Ecto neural progenitor cell (in vitro differentiated cells): ENCODE measurements at regions not wholly inside any gene's neighbourhood (a gene's known extent, or its start where the extent isn't known, plus 50 kb on each side); places are given as distances from the start of the nearest gene placed in this dataset.

ENCODE experiments used
- DNase-seq: peaks from one replicate; pipeline ENCODE4 v3.0.0-alpha.2; 2018; ENCODE audit warnings: low spot score

- DNase-seq, result no peak
Measured at GRCh38 chr17:72258711-72259110, 137.9 kb downstream of the SOX9 start.

- no peak for DNase-seq
Measured at GRCh38 chr17:72259922-72260321, 139.1 kb downstream of the SOX9 start.

DNA sequence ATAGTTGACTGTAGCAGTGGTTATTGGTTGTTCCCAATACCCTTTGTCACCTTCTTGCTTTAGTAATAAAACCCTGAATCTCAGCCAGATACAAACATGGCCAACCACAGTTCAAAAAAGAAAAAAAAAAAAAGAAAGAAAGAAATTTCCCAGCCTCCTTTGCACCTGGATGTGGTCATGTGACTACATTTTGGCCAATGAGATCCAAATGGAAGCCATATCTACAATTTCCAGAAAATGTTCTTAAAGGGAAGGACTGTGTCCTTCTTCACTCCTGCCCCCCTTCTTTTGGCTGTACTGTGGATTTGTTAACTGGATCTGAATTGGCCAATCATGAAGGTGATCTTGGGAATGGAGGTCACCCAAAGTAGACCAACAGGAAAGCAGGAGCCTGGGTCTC lies 141.9 kb downstream of the SOX9 start:
- no peak for DNase-seq

DNA sequence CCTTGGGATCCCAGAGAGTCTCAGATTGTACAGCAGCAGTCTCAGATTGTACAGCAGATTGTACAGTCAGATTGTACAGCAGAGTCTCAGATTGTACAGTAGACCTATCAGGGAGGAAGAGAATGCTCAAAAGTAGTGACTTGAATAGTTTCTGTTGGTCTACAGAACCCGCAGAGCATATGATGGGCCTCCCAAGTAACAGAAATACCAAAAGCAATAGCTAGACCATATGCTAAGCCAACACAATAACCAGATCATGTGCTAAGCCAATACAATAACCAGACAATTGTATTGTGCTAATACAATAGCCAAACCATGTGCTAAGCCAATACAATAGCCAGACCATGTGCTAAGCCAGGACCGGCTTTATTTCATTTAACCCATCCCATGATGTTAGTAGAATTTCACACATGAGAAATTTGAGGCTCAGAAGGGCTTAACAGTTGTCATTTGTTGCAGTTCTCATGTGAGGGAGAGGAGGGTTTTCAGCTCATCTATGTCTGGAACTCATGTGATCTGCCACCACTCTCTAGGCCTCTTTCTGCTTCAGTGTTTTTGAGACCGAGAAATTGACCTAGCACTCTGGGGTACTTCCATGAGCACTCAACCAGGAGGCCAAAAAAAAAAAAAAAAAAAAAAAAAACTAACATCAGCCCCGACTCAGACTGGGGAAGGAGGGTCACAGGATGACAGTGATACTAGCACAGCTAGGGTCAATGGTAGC lies 144.0 kb downstream of the SOX9 start:
- no peak for DNase-seq

DNA sequence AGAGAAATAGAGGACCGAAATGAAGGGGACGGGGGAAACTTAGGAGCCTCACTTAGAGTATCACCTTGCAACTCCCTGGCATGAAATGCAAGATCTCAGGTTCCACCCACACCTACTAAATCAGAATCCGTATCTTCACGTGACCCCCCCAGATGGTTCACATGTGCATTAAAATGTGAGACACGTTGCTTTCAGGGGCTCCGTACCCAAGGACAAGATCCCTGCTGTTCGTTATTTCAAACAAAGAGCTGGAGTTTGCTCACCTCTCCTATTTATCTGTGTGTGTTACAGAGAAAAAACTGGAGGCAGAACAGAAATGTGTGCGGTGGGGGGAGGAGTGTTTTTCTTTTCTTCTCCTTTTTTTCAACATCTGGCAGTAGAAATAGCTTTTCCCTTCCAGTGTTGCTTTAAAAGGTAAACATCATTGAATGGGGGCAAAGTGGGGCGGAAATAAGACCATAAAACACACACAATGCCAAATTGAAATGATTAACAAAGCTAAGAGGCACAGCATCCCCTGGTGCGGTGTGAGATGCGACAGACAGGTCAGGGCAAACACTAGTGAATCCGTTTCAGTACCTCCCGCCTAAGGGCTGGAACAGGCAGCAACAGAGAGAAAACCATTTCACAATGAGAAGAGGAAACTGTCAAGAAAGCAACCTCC lies 145.4 kb downstream of the SOX9 start:
- no peak for DNase-seq

GRCh38 chr17:72267601-72268000 lies 146.8 kb downstream of the SOX9 start:
- no peak for DNase-seq

DNA sequence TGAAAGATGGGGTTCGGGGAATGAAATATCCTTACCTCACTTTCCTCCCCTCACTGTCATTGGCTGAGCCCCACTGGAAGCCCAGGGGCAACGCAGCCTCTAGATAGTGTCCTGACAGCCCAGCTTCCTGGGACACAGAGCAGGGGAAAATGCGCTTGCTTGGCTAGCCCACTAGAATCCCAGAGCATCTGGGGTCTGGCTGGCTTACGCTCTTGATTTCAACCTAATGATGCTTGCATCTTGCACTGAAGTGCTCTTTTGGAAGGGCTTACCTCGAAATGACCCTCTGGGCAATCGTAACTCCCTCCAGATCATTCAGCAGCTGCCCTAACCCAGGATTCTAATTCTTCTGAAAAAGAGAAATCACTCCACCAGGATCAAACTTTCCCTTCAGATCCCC lies 147.6 kb downstream of the SOX9 start:
- no peak for DNase-seq

DNA sequence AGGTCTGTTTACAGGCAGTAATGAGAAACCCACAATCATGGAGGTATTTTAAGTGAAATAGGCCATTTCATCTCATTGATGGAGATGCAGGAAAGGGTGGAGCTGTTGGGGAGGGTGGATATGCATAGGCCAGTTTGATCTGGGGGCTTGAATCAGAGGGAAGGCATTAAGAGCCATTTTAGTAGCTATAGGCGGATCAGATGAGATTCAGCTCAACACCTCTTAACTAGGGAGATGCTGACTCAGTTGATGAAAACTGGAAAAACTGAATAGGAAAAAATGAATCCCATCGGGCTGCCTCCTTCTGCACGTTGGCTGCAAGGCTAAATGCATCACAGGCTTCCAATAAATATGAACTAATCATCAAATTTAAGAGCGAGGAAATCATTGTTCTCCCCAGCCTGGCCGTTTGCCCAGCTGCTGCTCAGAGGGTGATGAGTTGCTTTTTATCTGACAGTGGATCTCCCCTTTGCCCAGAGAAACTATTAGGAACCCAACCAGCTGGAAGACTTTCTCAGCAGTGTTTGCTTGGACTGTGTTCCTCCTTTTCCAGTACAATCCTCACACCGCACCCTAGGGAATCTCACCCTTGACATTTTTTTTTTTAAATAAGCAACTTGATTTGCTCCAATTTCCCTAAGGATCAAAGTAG lies 149.6 kb downstream of the SOX9 start:
- DNase-seq, result no peak

GRCh38 chr17:72271603-72272002 lies 150.8 kb downstream of the SOX9 start:
- no peak for DNase-seq

GRCh38 chr17:72273289-72274056 lies 152.7 kb downstream of the SOX9 start:
- no peak for DNase-seq

GRCh38 chr17:72274614-72275013 lies 153.8 kb downstream of the SOX9 start:
- DNase-seq, result no peak

- DNase-seq, result no peak
Measured at GRCh38 chr17:72280881-72281280, 160.1 kb downstream of the SOX9 start.

DNA sequence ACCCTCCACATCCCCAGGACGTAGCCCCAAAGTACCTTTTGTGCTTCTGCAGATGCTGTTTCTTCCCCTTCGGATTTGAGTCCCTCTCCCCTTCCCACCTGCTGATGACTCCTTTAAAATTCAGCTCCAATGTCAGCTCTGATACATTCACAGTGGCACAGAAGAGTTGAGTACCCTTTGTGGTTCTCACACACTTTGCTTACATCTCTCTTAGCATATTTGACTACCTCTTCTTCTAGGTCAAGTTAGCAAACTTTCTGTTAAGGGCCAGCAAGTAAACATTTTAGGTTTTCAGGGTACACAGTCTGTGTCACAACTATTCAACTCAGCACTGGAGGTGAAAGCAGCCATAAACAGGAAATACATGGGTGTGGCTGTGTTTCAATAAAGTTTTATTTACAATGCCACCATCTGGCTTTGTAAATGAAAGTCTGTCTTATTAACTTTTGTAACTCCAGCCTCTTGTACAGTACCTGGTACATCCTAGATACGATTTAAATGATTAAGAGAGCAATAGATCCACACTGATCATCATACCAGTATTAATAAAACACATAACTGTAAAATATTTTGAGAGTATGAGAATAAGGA lies 161.7 kb downstream of the SOX9 start:
- DNase-seq, result no peak

DNA sequence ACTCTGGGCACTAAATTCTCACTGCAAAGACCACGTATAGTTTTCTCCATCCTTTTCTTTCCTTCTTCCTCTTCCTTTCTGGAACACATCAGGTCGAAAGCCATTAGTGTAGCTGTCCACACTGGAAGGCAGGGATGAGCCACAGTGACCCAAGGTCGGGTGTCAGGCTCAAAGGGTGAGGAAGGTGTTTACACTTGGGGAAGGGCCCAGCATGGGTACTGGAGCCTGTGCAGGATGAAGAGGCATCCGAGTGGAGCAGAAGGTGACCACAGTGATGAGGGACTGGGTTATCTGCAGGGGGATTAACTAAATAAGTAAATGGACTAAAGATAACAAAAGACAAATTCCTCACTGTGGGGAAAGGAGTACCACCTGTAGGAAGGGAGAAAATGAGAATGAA lies 164.0 kb downstream of the SOX9 start:
- no peak for DNase-seq

DNA sequence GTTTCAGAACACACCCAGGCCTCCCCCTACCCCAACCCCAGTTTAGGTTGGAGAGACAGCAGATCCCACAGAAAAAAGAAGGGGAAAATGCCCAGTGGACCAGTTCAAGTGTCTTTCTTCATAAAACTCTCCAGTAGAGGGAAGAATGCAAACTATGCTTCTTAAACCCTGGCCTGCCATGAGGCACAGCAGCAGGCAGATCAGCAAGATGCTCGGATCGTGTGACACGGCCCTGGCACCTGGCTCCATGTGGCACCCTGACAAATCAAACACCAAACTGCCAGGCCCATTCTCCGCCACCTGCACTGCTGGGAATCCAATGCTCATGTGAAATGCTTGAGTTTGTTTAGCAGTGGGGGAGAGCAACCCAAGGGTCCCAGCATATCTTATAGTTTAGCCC lies 166.8 kb downstream of the SOX9 start:
- no peak for DNase-seq

DNA sequence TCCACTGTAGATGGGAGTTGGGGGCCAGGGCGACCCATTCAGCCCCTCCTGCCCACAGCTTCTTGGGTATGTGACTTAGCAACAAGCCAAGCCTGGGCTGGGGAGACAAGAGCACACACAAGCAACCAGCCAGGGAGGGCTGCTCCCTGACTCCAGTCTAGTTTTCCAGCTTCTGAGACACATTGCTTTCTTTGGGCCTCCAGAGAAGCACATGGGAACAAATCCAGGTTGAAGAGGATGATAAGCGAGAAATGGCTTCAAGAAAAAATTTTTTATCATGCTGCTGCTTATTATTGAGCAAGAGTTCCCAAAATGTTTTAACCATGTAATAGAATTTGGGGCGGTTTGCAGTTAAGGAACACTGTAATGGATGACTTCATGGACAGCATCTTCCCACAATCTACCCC lies 173.7 kb downstream of the SOX9 start:
- no peak for DNase-seq

DNA sequence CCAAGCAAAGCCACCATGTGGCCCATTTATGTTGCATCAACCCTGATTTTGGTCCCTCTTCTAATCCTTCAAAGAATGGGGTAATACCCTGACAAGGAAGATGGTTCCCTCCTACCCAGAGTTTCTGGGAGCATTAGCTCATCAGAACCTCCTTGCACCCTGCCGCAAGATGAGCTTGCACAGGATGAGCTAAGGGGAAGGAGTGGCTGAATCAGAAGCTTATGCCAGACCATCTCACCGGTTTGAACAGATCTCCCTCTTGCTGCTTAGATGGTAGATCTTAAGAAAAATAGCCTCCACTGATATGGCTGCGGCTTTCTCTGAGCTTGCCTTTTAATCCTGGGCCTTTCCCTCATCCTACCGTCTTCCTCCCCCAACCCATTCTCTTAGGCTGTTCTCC lies 175.1 kb downstream of the SOX9 start:
- DNase-seq, result no peak

GRCh38 chr17:72296456-72296855 lies 175.6 kb downstream of the SOX9 start:
- no peak for DNase-seq

DNA sequence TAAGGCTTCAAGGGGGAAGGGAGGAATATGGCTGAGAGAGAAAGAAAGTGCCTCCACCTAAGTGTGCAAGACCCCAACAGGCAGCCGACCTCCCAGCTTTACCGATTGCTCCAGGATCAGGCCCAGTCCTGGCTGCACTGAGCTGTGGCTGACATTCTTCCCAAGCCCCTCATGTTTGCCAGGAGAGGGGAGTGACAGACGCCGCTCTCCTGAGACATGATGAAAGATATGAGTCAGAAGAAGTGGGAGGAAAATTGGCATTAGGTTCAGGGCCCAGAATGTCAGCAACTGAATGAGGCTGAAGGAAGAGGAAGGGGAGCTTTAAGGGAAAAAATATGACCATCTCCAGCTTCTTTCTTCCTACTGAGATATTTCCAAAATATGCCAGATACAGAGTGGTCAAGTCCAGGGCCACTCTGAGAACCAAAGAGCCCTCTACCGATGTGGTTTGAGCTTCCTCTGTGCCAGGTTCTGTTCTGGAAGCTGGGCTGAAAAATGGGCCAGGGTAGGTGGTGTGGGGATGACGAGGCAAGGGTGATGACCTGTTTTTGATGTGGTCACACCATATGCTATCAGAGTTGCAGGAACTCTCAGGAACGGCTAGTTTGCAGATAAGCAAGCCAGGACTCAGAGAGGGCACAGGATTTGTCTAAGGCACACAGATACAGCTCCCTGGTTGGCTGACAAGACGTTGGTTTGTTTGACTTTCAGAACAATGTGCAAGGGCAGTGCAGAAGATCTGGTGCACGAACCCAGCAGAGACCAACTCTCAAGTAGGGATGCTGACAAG lies 176.7 kb downstream of the SOX9 start:
- DNase-seq, result no peak

GRCh38 chr17:72299100-72299499 lies 178.3 kb downstream of the SOX9 start:
- no peak for DNase-seq

DNA sequence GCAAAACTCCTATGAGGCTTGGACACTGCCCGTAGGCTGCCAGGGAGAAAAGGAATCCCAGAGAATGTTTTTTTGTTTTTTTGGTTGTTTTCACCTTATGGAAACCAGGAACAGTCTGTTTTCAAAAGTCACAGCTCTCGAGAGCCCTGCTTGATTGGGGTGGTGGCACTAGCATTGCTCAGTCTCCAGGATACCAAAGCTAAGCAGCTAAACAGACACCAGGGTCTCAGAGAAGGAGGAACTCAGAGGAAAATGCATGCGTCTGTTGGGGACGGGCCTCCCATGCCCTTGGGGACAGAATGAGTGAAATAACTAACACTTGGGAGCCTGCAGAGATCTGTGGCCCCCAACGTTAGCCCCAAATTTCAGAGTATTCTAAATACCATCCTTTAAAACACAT lies 178.8 kb downstream of the SOX9 start:
- no peak for DNase-seq

GRCh38 chr17:72301887-72302286 lies 181.1 kb downstream of the SOX9 start:
- DNase-seq, result no peak
